H54 (cell line): ENCODE measurements at regions not wholly inside any gene's neighbourhood (a gene's known extent, or its start where the extent isn't known, plus 50 kb on each side); places are given as distances from the start of the nearest gene placed in this dataset.

Experiments used
- DNase-seq: peaks from one replicate; pipeline ENCODE4 v3.0.0; 2011; ENCODE audit warnings: low spot score, mixed read lengths; ENCODE audit not compliant: insufficient read length
- FAIRE-seq: peaks from 3 replicates; lab custom pipeline; 2011; peaks lifted over from hg19 to GRCh38; lab: Jason Lieb, UNC
- POLR2A ChIP-seq: IDR thresholded peaks from 2 replicates; pipeline ENCODE4 v1.6.1; 2011; ENCODE audit warnings: low read depth, mild to moderate bottlenecking, low read length

- no peak for DNase-seq
- no peak for TF ChIP-seq POLR2A
- FAIRE-seq = no peak
Measured at GRCh38 chr12:58044966-58045365, 103.6 kb downstream of the ATP23 start.

GRCh38 chr12:58046271-58046670 is 104.9 kb downstream of the ATP23 start:
- DNase-seq (no peak), FAIRE-seq (no peak)
- no peak for TF ChIP-seq POLR2A

GRCh38 chr12:58051378-58051777 is 110.0 kb downstream of the ATP23 start:
- FAIRE-seq (no peak), DNase-seq (no peak)
- TF ChIP-seq POLR2A = no peak

GRCh38 chr12:58064666-58065065 is 123.3 kb downstream of the ATP23 start:
- no peak for FAIRE-seq

GRCh38 chr12:58066296-58066695 is 124.9 kb downstream of the ATP23 start:
- FAIRE-seq (no peak), DNase-seq (no peak)
- TF ChIP-seq POLR2A = no peak

More at GRCh38 chr12:58064666-58065065, 123.3 kb downstream of the ATP23 start:
- no peak for TF ChIP-seq POLR2A
- DNase-seq = no peak

DNA sequence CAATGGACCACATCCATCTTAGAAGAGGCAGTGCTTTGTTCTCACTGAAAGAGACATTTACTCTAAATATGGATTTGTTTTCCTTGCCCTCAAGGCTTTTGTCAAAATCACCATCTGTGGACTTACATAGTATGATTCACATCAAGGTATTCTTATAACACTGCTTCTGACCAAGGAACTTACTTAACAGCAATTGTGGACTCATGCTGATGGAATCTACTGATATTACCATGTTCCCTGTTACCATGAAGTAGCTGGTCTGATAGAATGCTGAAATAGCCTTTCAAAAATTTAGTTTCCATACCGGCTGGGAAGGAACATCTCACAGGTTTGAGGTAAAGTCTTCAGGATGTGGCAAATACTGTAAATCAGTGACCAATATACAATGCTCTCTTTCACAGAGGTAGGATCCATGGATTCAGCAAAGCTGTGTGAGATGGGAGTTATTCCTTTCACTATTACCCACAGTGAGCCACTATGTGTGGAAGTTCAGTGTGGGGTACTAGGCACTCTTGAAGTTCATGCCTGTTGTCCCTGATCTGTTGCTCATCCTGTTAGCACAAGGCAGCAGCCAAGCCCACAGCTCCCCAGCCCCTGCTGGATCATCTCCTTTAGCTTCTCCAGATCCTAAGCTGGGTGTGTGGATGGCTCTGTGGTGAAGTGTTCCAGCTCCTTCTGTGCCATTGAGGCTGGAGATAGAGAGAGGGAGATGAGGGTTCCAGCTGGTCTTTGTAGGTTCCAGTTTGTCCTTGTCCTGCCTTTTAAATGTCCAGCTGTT is 126.4 kb downstream of the ATP23 start:
- peak; percentile 71 for FAIRE-seq
- TF ChIP-seq POLR2A = no peak
- DNase-seq = no peak

GRCh38 chr12:58068706-58069105 is 127.3 kb downstream of the ATP23 start:
- TF ChIP-seq POLR2A = no peak
- no peak for DNase-seq

DNA sequence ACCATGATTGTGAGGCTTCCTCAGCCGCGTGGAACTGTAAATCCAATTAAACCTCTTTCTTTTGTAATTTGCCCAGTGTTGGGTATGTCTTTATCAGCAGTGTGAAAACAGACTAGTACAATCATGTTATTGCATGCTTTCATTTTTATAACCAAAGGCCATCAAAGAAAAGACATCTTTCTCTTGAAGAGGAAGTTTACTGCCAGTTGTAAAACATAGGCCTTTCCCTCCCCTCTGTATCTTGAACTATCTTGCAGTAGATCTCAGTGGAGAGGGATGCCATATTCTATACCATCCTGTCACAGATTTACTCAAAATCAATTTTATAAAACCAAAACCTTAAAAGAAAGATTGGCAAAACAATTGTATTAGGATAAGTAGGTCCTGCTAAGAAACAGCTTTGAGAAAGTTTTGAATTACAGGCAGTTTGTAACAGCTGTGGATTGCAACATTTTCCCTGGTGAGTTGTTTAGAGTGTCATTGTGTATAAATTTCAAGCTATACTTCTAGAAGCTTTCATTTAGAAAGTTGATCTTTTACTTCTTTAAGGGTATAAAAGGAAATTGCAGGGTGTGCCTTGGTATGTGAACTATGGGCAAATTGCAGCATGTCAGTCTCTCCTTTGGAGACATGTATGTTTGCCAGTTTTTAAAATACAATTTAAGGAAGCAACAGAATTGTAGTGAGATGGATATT is 128.0 kb downstream of the ATP23 start:
- DNase-seq (no peak), FAIRE-seq (no peak)
- no peak for TF ChIP-seq POLR2A

More at GRCh38 chr12:58068706-58069105, 127.3 kb downstream of the ATP23 start:
- FAIRE-seq = no peak

GRCh38 chr12:58071994-58072393 is 130.6 kb downstream of the ATP23 start:
- TF ChIP-seq POLR2A = no peak
- DNase-seq (no peak), FAIRE-seq (no peak)

GRCh38 chr12:58074259-58074658 is 132.9 kb downstream of the ATP23 start:
- no peak for TF ChIP-seq POLR2A
- no peak for FAIRE-seq

DNA sequence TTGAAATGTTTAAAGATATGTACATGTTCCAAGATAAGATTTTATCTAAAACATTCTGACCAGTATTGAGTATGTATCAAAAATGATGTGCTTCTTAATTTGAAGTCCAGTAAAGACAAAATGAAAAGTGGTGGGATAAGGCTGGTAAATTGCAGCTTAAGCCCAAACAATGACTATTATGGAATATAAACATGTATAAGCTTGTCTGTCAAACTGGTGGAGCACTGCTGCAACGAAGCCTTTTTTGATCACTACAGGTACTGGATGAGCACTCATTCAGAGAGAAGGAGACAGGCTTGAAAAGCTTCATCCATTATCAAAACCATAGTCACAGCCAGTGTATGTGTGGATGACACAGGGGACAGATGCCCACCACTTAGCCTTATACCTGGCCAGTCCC is 138.4 kb downstream of the ATP23 start:
- FAIRE-seq = no peak
- no peak for TF ChIP-seq POLR2A
- no peak for DNase-seq

More at GRCh38 chr12:58074259-58074658, 132.9 kb downstream of the ATP23 start:
- DNase-seq = no peak

- FAIRE-seq = no peak
- no peak for TF ChIP-seq POLR2A
- DNase-seq = no peak
Measured at GRCh38 chr12:58081488-58081887, 140.1 kb downstream of the ATP23 start.

DNA sequence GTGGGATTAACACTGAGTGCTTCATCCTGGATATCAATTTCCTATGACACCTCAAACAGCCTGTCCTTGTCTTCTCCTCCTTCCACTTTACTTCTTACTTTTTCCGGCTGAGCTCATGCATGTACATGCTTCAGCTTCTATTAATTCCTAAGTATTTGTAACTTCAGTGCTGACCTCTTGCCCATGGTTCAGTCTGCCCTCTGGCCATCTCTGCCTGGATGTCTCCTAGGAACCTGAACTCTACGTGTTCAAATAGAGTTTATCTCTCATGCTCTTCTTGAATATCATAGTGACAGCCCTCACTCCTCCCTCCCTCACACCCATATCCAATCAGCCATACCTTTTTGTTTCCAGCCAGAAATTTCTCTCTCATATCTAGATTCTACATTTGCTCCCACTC is 141.6 kb downstream of the ATP23 start:
- FAIRE-seq (no peak), DNase-seq (no peak)
- no peak for TF ChIP-seq POLR2A

DNA sequence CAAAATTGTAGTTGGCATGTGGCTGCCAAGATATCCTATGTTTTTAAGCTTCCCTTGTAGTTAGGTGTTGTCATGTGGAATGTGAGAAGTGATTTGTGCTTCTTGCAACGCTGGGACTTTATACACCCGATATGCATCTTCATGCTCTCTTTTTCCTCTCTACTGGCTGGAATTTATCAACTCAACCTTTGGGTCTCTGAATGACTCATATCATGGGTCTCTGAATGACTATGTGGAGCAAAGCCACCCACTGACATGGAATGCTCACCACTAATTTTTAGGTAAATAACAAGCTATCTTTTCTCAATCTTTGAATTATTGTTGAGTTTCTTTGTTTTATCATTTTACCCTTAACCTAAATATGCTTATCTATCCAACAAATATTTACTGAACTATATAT is 144.6 kb downstream of the ATP23 start:
- FAIRE-seq = no peak
- no peak for DNase-seq
- TF ChIP-seq POLR2A = no peak
